GM23338 (cell line): ENCODE measurements at regions not wholly inside any gene's neighbourhood (a gene's known extent, or its start where the extent isn't known, plus 50 kb on each side); places are given as distances from the start of the nearest gene placed in this dataset.
A peak's percentile ranks its signal among the peaks of the same experiment; 100 is the strongest.

Experiments used
- ATAC-seq: fragments of 200-7000 bp; cut with Tn5 transposase; 3 replicates; pipeline ENCODE4 v1.9.1; 2020
- DNase-seq: peaks from one replicate; pipeline ENCODE4 v3.0.0-alpha.2; 2015; ENCODE audit warnings: low spot score
- H2AFZ ChIP-seq: fragments of 200-600 bp; sonication (generic); 2 replicates; pipeline ENCODE4 v1.8.0; 2016; ENCODE audit warnings: antibody characterized with exemption, mild to moderate bottlenecking, moderate library complexity
- H3F3A ChIP-seq: fragments of 200-600 bp; sonication (generic); replicated peaks from 2 replicates; pipeline ENCODE4 v1.8.0; 2017; ENCODE audit warnings: antibody characterized with exemption, mixed run types, low read depth
- H3K27ac ChIP-seq: fragments of 200-600 bp; sonication (generic); 2 replicates; pipeline ENCODE4 v1.6.1; 2016; ENCODE audit warnings: low read depth
- H3K27me3 ChIP-seq: fragments of 200-600 bp; sonication (generic); 2 replicates; pipeline ENCODE4 v1.8.0; 2016; ENCODE audit warnings: mild to moderate bottlenecking, mixed run types, moderate library complexity; ENCODE audit not compliant: insufficient read depth
- H3K36me3 ChIP-seq: fragments of 200-600 bp; sonication (generic); 2 replicates; pipeline ENCODE4 v1.8.0; 2016; ENCODE audit warnings: mild to moderate bottlenecking; ENCODE audit not compliant: insufficient read depth
- H3K4me1 ChIP-seq: fragments of 200-600 bp; sonication (generic); 2 replicates; pipeline ENCODE4 v1.8.0; 2016; ENCODE audit warnings: mild to moderate bottlenecking, moderate library complexity; ENCODE audit not compliant: insufficient read depth
- H3K4me2 ChIP-seq: fragments of 200-600 bp; sonication (generic); 2 replicates; pipeline ENCODE4 v1.7.1; 2017; ENCODE audit warnings: mixed run types
- H3K4me3 ChIP-seq: fragments of 200-600 bp; sonication (generic); 2 replicates; pipeline ENCODE4 v1.6.1; 2016; ENCODE audit warnings: mixed run types
- H3K79me2 ChIP-seq: fragments of 200-600 bp; sonication (generic); replicated peaks from 2 replicates; pipeline ENCODE4 v1.8.0; 2017; ENCODE audit warnings: mild to moderate bottlenecking; ENCODE audit not compliant: insufficient read depth
- H3K9me2 ChIP-seq: fragments of 200-600 bp; sonication (generic); 2 replicates; pipeline ENCODE4 v1.8.0; 2017; ENCODE audit not compliant: insufficient read depth
- H4K20me1 ChIP-seq: fragments of 200-600 bp; sonication (generic); replicated peaks from 2 replicates; pipeline ENCODE4 v1.8.0; 2017; ENCODE audit warnings: mild to moderate bottlenecking; ENCODE audit not compliant: insufficient read depth
- H3K27ac Mint-ChIP-seq: 2 replicates; pipeline ENCODE4 v1.8.0; 2020; ENCODE audit warnings: inconsistent platforms, mild to moderate bottlenecking, moderate library complexity, mixed read lengths
- H3K27me3 Mint-ChIP-seq: 3 replicates; pipeline ENCODE4 v1.8.0; 2022; ENCODE audit warnings: low read depth, mild to moderate bottlenecking, moderate library complexity, mixed read lengths, inconsistent platforms; ENCODE audit not compliant: insufficient read depth, poor library complexity
- H3K36me3 Mint-ChIP-seq: 3 replicates; pipeline ENCODE4 v1.8.0; 2021; ENCODE audit warnings: low read depth, mild to moderate bottlenecking, inconsistent platforms, moderate library complexity, mixed read lengths
- H3K4me1 Mint-ChIP-seq: 3 replicates; pipeline ENCODE4 v1.8.0; 2020; ENCODE audit warnings: mild to moderate bottlenecking, inconsistent platforms, mixed read lengths
- H3K4me3 Mint-ChIP-seq: 3 replicates; pipeline ENCODE4 v1.8.0; 2021; ENCODE audit warnings: moderate library complexity, mild to moderate bottlenecking, inconsistent platforms, mixed read lengths
- H3K9me3 Mint-ChIP-seq: 3 replicates; pipeline ENCODE4 v1.8.0; 2020; ENCODE audit warnings: moderate library complexity, mild to moderate bottlenecking, inconsistent platforms, mixed read lengths
- CREB1 ChIP-seq: fragments of 250-450 bp; sonication (Bioruptor Pico); IDR thresholded peaks from 2 replicates; pipeline ENCODE4 v1.5.0; 2020; ENCODE audit warnings: low read depth, mild to moderate bottlenecking, moderate library complexity
- EZH2phosphoT487 ChIP-seq: fragments of 200-600 bp; sonication (generic); IDR thresholded peaks from one replicate; pipeline ENCODE4 v1.8.1; 2018; ENCODE audit warnings: antibody characterized with exemption; ENCODE audit not compliant: unreplicated experiment
- JUNB ChIP-seq: IDR thresholded peaks from one replicate; pipeline ENCODE4 v1.6.1; 2016; ENCODE audit warnings: antibody characterized with exemption; ENCODE audit not compliant: unreplicated experiment
- NANOG ChIP-seq: IDR thresholded peaks from 2 replicates; pipeline ENCODE4 v1.6.1; 2016; ENCODE audit warnings: antibody characterized with exemption, borderline replicate concordance
- STAT1 ChIP-seq: IDR thresholded peaks from one replicate; pipeline ENCODE4 v1.6.1; 2016; ENCODE audit warnings: antibody characterized with exemption; ENCODE audit not compliant: unreplicated experiment
- ZNF331 ChIP-seq: fragments of 250-450 bp; sonication (Bioruptor Pico); IDR thresholded peaks from 2 replicates; pipeline ENCODE4 v1.5.0; 2020; ENCODE audit warnings: low read depth, mild to moderate bottlenecking, moderate library complexity
- ZNF462 ChIP-seq: fragments of 250-450 bp; sonication (Bioruptor Pico); IDR thresholded peaks from 2 replicates; pipeline ENCODE4 v1.5.0; 2020; ENCODE audit warnings: mild to moderate bottlenecking, moderate library complexity

- peaks cover 5% of the 10 kb centered on the region; the same call in 1 of the 3 replicates for H3K4me1 Mint-ChIP-seq
- TF ChIP-seq JUNB = no peak
- TF ChIP-seq ZNF462 (CRISPR knock-in tag) = peak; percentile 14; the same call in 1 of the 2 replicates
- no peak for ATAC-seq
- Histone ChIP-seq H2AFZ (no peak overlapping the region), H3K36me3 (no peaks in the 10 kb centered on the region), H3K4me2 (no peak overlapping the region), H3K79me2 (no peaks in the 10 kb centered on the region), H3K27ac (no peak overlapping the region), H3K9me2 (peaks cover 7% of the 10 kb centered on the region; the same call in 1 of the 2 replicates), H3F3A (no peaks in the 10 kb centered on the region), H3K4me1 (no peaks in the 10 kb centered on the region), H3K4me3 (no peak overlapping the region), H4K20me1 (no peaks in the 10 kb centered on the region), H3K27me3 (no peaks in the 10 kb centered on the region)
- DNase-seq = peak; percentile 26
- H3K27me3 Mint-ChIP-seq = no peaks in the 10 kb centered on the region
- H3K4me3 Mint-ChIP-seq = no peak overlapping the region
- no peaks in the 10 kb centered on the region for H3K9me3 Mint-ChIP-seq
- no peak overlapping the region for H3K27ac Mint-ChIP-seq
- H3K36me3 Mint-ChIP-seq = no peaks in the 10 kb centered on the region
Measured at GRCh38 chr5:89864941-89865340, 544.6 kb downstream of the CETN3 start.

GRCh38 chr5:89857790-89858189, 551.8 kb downstream of the CETN3 start:
- Mint-ChIP-seq H3K4me3 (no peak overlapping the region), H3K9me3 (no peaks in the 10 kb centered on the region)
- H3K9me2 ChIP-seq = peaks cover 7% of the 10 kb centered on the region

More at GRCh38 chr5:89857790-89858189, 551.8 kb downstream of the CETN3 start:
- DNase-seq (no peak), ATAC-seq (no peak)
- H2AFZ ChIP-seq = no peak overlapping the region
- no peaks in the 10 kb centered on the region for H3K27me3 ChIP-seq
- H3K4me2 ChIP-seq = no peak overlapping the region
- TF ChIP-seq JUNB (no peak), ZNF331 (no peak), CREB1 (CRISPR knock-in tag) (no peak), STAT1 (no peak), NANOG (no peak), EZH2phosphoT487 (no peak)
- H3K27ac ChIP-seq = no peak overlapping the region
- no peak overlapping the region for H3K4me3 ChIP-seq
- Mint-ChIP-seq H3K27ac (no peak overlapping the region), H3K4me1 (peaks cover 4% of the 10 kb centered on the region; the same call in 1 of the 3 replicates), H3K27me3 (peaks cover 2% of the 10 kb centered on the region), H3K36me3 (peaks cover 4% of the 10 kb centered on the region; the same call in 1 of the 3 replicates)
- H3F3A ChIP-seq = no peaks in the 10 kb centered on the region
- no peaks in the 10 kb centered on the region for H3K36me3 ChIP-seq
- no peaks in the 10 kb centered on the region for H4K20me1 ChIP-seq
- H3K79me2 ChIP-seq = no peaks in the 10 kb centered on the region
- H3K4me1 ChIP-seq = no peaks in the 10 kb centered on the region
